T-helper 17 cell (primary cell): ENCODE measurements at regions not wholly inside any gene's neighbourhood (a gene's known extent, or its start where the extent isn't known, plus 50 kb on each side); places are given as distances from the start of the nearest gene placed in this dataset.
"Not testable (repeated sequence)": the region's sequence is repeated elsewhere in the genome, so short reads cannot be mapped to it uniquely, and the experiment has no call there.

ENCODE experiments used
- ATAC-seq: fragments of 150-1000 bp; cut with Tn5 transposase; 2 replicates; pipeline ENCODE4 v1.10.0; 2021; ENCODE audit warnings: mild to moderate bottlenecking, moderate library complexity
- DNase-seq, 3 donors: peaks; one replicate each; pipeline versions ENCODE4 v3.0.0 to v3.0.0-alpha.2; 2020 to 2021
- H3K9me3 ChIP-seq: one replicate; pipeline ENCODE4 v1.7.0; 2013; ENCODE audit warnings: low read length, mild to moderate bottlenecking; ENCODE audit not compliant: control insufficient read depth, poor library complexity, severe bottlenecking
- H3K27ac Mint-ChIP-seq: one replicate; pipeline ENCODE4 v1.8.0; 2022; ENCODE audit warnings: mild to moderate bottlenecking, moderate library complexity, mixed read lengths
- H3K27me3 Mint-ChIP-seq: one replicate; pipeline ENCODE4 v1.8.0; 2022; ENCODE audit warnings: mixed read lengths
- H3K36me3 Mint-ChIP-seq: one replicate; pipeline ENCODE4 v1.8.0; 2022; ENCODE audit warnings: low read depth, mixed read lengths
- H3K4me1 Mint-ChIP-seq: one replicate; pipeline ENCODE4 v1.8.0; 2022; ENCODE audit warnings: mild to moderate bottlenecking, mixed read lengths
- H3K4me3 Mint-ChIP-seq: one replicate; pipeline ENCODE4 v1.8.0; 2022; ENCODE audit warnings: mild to moderate bottlenecking, moderate library complexity, mixed read lengths

- Mint-ChIP-seq H3K4me3 (no peak overlapping the region), H3K4me1 (peaks cover 14% of the 10 kb centered on the region), H3K27me3 (no peaks in the 10 kb centered on the region), H3K36me3 (peaks cover 2% of the 10 kb centered on the region), H3K27ac (no peak overlapping the region)
- ATAC-seq (no peak), DNase-seq (no peak)
- H3K9me3 ChIP-seq = no peaks in the 10 kb centered on the region
These were observed 165.1 kb downstream of the VSIG4 start for GRCh38 chrX:65874765-65875164.

- peaks cover 2% of the 10 kb centered on the region for H3K36me3 Mint-ChIP-seq
- no peaks in the 10 kb centered on the region for H3K9me3 ChIP-seq
- no peak overlapping the region for H3K4me3 Mint-ChIP-seq
- H3K4me1 Mint-ChIP-seq = peaks cover 14% of the 10 kb centered on the region
- DNase-seq (no peak), ATAC-seq (no peak)
- peak overlapping the region; percentile 57 for H3K27ac Mint-ChIP-seq
- no peaks in the 10 kb centered on the region for H3K27me3 Mint-ChIP-seq
These were observed 165.8 kb downstream of the VSIG4 start for GRCh38 chrX:65874110-65874509.

- H3K4me1 Mint-ChIP-seq = peaks cover 14% of the 10 kb centered on the region
- H3K9me3 ChIP-seq = no peaks in the 10 kb centered on the region
- no peak overlapping the region for H3K4me3 Mint-ChIP-seq
- DNase-seq (no peak), ATAC-seq (no peak)
- no peaks in the 10 kb centered on the region for H3K36me3 Mint-ChIP-seq
- peak overlapping the region; percentile 57 for H3K27ac Mint-ChIP-seq
- no peaks in the 10 kb centered on the region for H3K27me3 Mint-ChIP-seq
These were observed 166.5 kb downstream of the VSIG4 start for GRCh38 chrX:65873385-65873784.

- H3K9me3 ChIP-seq = no peaks in the 10 kb centered on the region
- no peak overlapping the region for H3K4me3 Mint-ChIP-seq
- H3K27ac Mint-ChIP-seq = no peak overlapping the region
- H3K4me1 Mint-ChIP-seq = peaks cover 9% of the 10 kb centered on the region
- H3K36me3 Mint-ChIP-seq = no peaks in the 10 kb centered on the region
- H3K27me3 Mint-ChIP-seq = no peaks in the 10 kb centered on the region
- no peak for DNase-seq
- ATAC-seq = no peak
These were observed 168.1 kb downstream of the VSIG4 start for GRCh38 chrX:65871671-65872311.

GRCh38 chrX:65870544-65870943 is 169.3 kb downstream of the VSIG4 start:
- peaks cover 17% of the 10 kb centered on the region for H3K4me1 Mint-ChIP-seq
- H3K36me3 Mint-ChIP-seq, H3K27me3 Mint-ChIP-seq, H3K4me3 Mint-ChIP-seq, H3K27ac Mint-ChIP-seq, DNase-seq, H3K9me3 ChIP-seq, ATAC-seq: not testable (repeated sequence)

- no peak for DNase-seq
- Mint-ChIP-seq H3K4me3 (no peak overlapping the region), H3K4me1 (peaks cover 18% of the 10 kb centered on the region), H3K27me3 (no peaks in the 10 kb centered on the region), H3K27ac (peak overlapping the region; percentile 57), H3K36me3 (no peaks in the 10 kb centered on the region)
- ATAC-seq = no peak
- H3K9me3 ChIP-seq = no peaks in the 10 kb centered on the region
These were observed 173.1 kb downstream of the VSIG4 start for GRCh38 chrX:65866773-65867172.

GRCh38 chrX:65866146-65866545 is 173.7 kb downstream of the VSIG4 start:
- peak; percentile 98 for ATAC-seq
- Mint-ChIP-seq H3K4me1 (peaks cover 24% of the 10 kb centered on the region), H3K4me3 (no peak overlapping the region)

GRCh38 chrX:65862638-65863037 is 177.2 kb downstream of the VSIG4 start:
- Mint-ChIP-seq H3K27ac (no peak overlapping the region), H3K27me3 (no peaks in the 10 kb centered on the region), H3K4me3 (no peak overlapping the region), H3K36me3 (no peaks in the 10 kb centered on the region), H3K4me1 (peaks cover 29% of the 10 kb centered on the region)
- no peaks in the 10 kb centered on the region for H3K9me3 ChIP-seq
- DNase-seq (no peak), ATAC-seq (peak; percentile 26)

More at GRCh38 chrX:65866146-65866545, 173.7 kb downstream of the VSIG4 start:
- H3K9me3 ChIP-seq = no peaks in the 10 kb centered on the region
- H3K27ac Mint-ChIP-seq = peak overlapping the region; percentile 57
- peak in 1 of 3 donors; percentile 4 for DNase-seq
- H3K36me3 Mint-ChIP-seq = no peaks in the 10 kb centered on the region
- H3K27me3 Mint-ChIP-seq = no peaks in the 10 kb centered on the region

GRCh38 chrX:65859299-65859698 is 180.6 kb downstream of the VSIG4 start:
- H3K9me3 ChIP-seq = no peaks in the 10 kb centered on the region
- peaks cover 18% of the 10 kb centered on the region for H3K4me1 Mint-ChIP-seq
- H3K4me3 Mint-ChIP-seq = no peak overlapping the region
- ATAC-seq (no peak), DNase-seq (no peak)
- no peaks in the 10 kb centered on the region for H3K27me3 Mint-ChIP-seq
- H3K27ac Mint-ChIP-seq = no peak overlapping the region
- no peaks in the 10 kb centered on the region for H3K36me3 Mint-ChIP-seq

- H3K4me1 Mint-ChIP-seq, H3K27ac Mint-ChIP-seq, DNase-seq, H3K36me3 Mint-ChIP-seq, H3K9me3 ChIP-seq, H3K27me3 Mint-ChIP-seq, H3K4me3 Mint-ChIP-seq, ATAC-seq: not testable (repeated sequence)
These were observed 185.4 kb downstream of the VSIG4 start for GRCh38 chrX:65854437-65854836.

- H3K4me1 Mint-ChIP-seq, H3K27ac Mint-ChIP-seq, DNase-seq, H3K9me3 ChIP-seq, H3K4me3 Mint-ChIP-seq, H3K27me3 Mint-ChIP-seq, ATAC-seq, H3K36me3 Mint-ChIP-seq: not testable (repeated sequence)
These were observed 183.9 kb downstream of the MSN start for GRCh38 chrX:65851306-65851705.

GRCh38 chrX:65850821-65851220 is 183.4 kb downstream of the MSN start:
- ATAC-seq, H3K9me3 ChIP-seq, DNase-seq, H3K36me3 Mint-ChIP-seq, H3K27me3 Mint-ChIP-seq, H3K27ac Mint-ChIP-seq, H3K4me3 Mint-ChIP-seq, H3K4me1 Mint-ChIP-seq: not testable (repeated sequence)

GRCh38 chrX:65846974-65847373 is 179.5 kb downstream of the MSN start:
- Mint-ChIP-seq H3K27ac (no peak overlapping the region), H3K27me3 (no peaks in the 10 kb centered on the region), H3K36me3 (no peaks in the 10 kb centered on the region), H3K4me1 (peaks cover 3% of the 10 kb centered on the region), H3K4me3 (no peak overlapping the region)
- no peak for ATAC-seq
- DNase-seq = no peak
- no peaks in the 10 kb centered on the region for H3K9me3 ChIP-seq

- no peaks in the 10 kb centered on the region for H3K36me3 Mint-ChIP-seq
- no peak overlapping the region for H3K4me3 Mint-ChIP-seq
- no peaks in the 10 kb centered on the region for H3K27me3 Mint-ChIP-seq
- H3K4me1 Mint-ChIP-seq = peaks cover 5% of the 10 kb centered on the region
- no peaks in the 10 kb centered on the region for H3K9me3 ChIP-seq
- no peak for ATAC-seq
- no peak overlapping the region for H3K27ac Mint-ChIP-seq
- DNase-seq = no peak
These were observed 173.8 kb downstream of the MSN start for GRCh38 chrX:65841263-65841662.
